ENCODE measurements at regions not wholly inside any gene's neighbourhood (a gene's known extent, or its start where the extent isn't known, plus 50 kb on each side); places are given as distances from the start of the nearest gene placed in this dataset.

DNA sequence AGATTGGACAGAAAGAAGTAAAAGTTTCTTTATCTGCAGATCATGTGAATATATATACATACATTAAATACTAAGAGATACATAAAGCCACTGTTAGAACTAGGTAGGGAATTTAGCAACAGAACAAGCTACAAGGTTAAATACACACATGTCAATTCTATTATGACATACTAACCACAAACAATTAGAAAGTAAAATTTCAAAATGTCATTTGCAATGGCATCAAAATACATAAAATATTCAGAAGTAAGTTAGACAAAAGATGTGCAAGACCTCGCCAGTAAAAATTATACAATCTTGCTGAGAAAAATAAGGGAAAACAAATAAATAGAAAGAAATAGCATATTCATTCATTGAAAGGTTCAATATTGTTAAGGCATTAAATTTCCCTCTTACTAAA is 200.0 kb upstream of the HES1 start:
- no peak overlapping the region for H3K4me3 ChIP-seq
- no peak overlapping the region for H3K27ac ChIP-seq

- no peak overlapping the region for H3K27ac ChIP-seq
- no peak overlapping the region for H3K4me3 ChIP-seq
Measured at GRCh38 chr3:193938613-193939012, 197.3 kb upstream of the HES1 start.

DNA sequence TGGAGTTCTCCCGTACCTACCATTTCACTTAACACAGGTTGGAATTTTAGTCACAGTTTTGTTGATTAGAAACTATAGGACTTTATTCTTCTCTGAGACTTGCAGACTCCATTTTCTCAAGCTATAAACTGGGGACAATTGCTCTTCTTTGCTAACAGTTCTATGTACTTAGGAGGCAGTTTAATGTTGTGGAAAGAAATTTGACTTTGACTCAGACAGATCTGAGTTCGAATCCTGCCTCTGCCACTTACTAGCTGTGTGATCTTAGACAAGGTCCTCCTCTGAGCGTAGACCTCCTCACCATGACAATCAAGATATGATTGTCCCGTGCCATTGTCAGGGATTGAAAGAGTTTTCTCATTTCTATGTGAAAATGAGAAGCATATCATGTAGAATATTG is 196.4 kb upstream of the HES1 start:
- no peak overlapping the region for H3K4me3 ChIP-seq
- H3K27ac ChIP-seq = no peak overlapping the region

DNA sequence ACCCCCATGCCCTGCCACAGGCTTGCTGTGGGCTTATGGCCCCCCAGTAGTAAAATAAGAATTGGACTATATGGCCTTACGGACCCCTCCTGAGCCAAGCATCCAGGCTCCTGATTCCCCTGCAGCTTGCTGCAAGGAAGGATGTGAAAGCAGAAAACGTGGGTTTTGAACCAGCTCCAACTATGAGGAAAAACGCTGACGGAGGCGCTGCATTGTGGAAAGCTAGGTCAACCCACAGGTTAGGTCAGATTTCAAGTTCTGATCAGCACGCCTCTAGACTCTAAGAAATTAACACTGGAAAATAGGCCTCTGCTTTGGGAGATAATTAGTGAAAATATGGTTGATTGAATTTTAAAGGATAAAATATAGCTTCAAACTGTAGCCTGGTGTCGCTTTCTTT is 195.4 kb upstream of the HES1 start:
- no peak overlapping the region for H3K27ac ChIP-seq
- no peak overlapping the region for H3K4me3 ChIP-seq

GRCh38 chr3:193941486-193941885 is 194.5 kb upstream of the HES1 start:
- no peak overlapping the region for H3K27ac ChIP-seq
- H3K4me3 ChIP-seq = no peak overlapping the region

GRCh38 chr3:193942516-193943055 is 193.4 kb upstream of the HES1 start:
- H3K27ac ChIP-seq = no peak overlapping the region
- H3K4me3 ChIP-seq = no peak overlapping the region

DNA sequence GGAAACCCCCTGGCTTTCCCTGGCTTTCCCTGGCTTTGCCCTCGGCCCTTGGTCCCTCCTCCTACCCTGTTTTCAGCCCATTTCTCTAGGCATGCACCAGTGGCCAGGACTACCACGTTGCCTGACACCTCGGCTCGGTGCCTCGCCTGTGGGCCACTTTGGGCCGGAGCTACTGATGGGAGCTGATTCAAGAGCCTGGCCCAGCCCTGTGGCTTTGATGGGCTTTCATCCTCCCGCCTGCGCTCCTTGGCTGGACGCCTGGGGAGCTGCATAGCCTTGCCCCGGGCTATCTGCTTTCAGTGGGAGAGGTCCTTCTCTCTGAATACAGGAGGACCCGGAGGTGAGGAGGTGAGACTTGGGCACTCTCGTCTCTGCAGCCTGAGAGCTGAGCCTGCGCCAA is 192.7 kb upstream of the HES1 start:
- Histone ChIP-seq H3K4me3 (no peak overlapping the region), H3K27ac (no peak overlapping the region)

- no peak overlapping the region for H3K4me3 ChIP-seq
- no peak overlapping the region for H3K27ac ChIP-seq
Measured at GRCh38 chr3:193943851-193944517, 192.0 kb upstream of the HES1 start.

DNA sequence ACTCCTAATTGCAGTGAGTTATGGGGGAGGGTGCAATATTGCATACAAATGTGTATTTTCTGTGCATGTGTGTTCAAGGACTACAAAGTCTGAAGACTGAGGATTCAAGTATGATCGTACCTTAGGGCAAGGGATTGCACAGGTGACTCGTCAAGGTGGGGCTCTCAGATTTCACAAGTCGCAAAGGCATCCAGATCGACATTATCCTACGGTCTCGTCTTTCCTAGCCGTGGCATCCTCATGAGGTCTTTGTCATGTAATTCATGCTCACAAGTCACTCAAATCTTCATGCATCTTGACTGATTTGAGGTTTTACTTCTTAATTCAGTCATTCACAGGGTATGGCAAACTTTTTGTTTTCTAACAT is 191.4 kb upstream of the HES1 start:
- no peak overlapping the region for H3K27ac ChIP-seq

GRCh38 chr3:193945143-193945542 is 190.8 kb upstream of the HES1 start:
- Histone ChIP-seq H3K27ac (no peak overlapping the region), H3K4me3 (no peak overlapping the region)

More for the DNA sequence above, 191.4 kb upstream of the HES1 start:
- H3K4me3 ChIP-seq = no peak overlapping the region

DNA sequence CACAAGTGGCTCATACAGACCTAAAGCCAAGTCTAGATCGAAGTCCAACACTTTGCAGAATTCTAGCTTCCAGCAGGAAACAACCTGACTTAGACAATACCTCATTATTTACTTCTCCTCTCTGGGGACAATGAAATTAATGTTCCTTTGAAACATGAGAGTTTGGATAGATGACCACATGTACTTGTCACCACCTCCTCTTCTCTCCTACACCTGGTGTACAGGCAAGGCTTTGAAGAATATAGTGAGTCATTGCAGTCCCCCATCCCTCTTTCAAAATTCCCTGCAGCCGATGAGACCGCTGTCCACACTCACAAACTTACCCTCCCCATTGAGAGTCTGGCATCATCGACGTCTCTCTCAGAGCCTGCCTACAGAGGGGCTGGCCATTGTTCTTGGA is 189.0 kb upstream of the HES1 start:
- Histone ChIP-seq H3K4me3 (no peak overlapping the region), H3K27ac (no peak overlapping the region)

DNA sequence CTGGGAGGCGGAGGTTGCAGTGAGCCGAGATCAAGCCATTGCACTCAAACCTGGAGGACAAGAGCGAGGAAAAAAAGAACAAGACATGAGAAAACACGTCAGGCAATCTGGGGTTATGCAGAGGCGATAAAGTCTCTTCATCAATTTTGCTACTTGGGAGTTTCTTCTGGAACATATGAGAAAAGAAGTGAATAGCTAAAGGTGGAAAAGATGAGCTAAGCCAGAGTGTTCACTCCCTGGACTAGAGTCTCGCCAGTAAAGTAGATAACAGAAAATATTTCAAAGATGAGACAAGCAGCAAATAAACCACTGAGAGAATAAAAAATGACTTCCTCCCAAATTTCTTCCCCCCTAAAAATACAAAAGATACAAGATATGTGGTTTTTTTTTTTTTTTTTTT is 188.4 kb upstream of the HES1 start:
- Histone ChIP-seq H3K27ac (no peak overlapping the region), H3K4me3 (no peak overlapping the region)

GRCh38 chr3:193948459-193948858 is 187.5 kb upstream of the HES1 start:
- H3K27ac ChIP-seq = no peak overlapping the region

DNA sequence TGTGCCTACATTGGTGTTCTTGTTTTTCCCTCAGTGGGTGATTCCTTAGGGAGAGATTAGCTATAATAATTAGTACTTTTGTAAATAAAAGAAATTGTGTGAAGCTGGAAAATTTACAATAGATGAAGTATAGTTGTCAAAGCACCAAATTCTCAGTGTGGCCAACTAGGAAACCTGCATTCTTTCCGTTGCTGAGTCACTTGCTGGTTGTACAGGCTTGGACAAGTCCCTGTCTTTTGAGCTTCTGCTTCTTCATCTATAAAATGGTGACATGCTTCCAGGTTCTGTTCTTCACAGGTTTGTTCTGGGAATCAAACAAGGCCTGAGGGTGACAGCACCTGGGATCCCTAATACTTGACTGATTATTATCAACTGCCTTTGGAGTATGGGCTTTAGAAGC is 184.1 kb upstream of the HES1 start:
- Histone ChIP-seq H3K27ac (peak overlapping the region in 7 of 21 experiments; percentile 5 to 65 (median 29)), H3K4me3 (no peak overlapping the region)

More at GRCh38 chr3:193948459-193948858, 187.5 kb upstream of the HES1 start:
- no peak overlapping the region for H3K4me3 ChIP-seq

DNA sequence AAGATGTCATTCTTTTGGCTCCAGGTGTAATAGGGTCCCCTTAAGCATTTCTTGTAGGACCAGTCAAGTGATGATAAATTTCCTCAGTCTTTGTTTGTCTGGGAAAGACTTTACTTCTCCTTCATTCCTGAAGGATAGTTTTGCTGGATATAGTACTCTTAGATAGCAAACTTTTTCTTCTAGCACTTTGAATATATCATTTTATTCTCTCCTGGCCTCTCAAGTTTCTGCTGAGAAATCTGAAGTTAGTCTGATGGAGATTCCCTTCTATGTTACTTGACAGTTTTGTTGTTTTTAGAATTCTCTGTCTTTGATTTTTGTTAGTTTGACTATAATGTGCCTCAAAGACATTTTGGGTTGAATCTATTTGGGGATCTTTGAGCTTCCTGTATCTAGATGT is 181.2 kb upstream of the HES1 start:
- Histone ChIP-seq H3K27ac (no peak overlapping the region), H3K4me3 (no peak overlapping the region)

GRCh38 chr3:193955719-193956118 is 180.2 kb upstream of the HES1 start:
- no peak overlapping the region for H3K27ac ChIP-seq
- H3K4me3 ChIP-seq = no peak overlapping the region

DNA sequence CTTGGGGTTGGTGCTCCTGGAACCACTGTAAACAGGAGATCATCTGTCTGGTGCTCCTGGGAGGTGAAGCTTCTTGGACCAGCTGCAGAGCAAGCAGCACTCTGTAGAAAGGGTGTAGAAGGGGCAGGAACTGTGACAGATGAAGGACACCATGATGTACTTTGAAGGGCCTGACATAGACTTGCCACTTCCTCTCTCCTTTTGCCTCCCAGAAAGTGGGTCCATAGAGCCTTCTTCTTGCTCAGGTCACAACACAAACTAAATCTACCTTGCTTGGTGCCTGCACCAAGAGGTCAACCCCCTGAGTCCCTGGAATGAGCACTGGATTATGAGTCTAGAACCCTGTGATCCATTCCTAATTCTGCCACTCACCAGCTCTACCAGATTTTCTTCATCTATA is 176.1 kb upstream of the HES1 start:
- Histone ChIP-seq H3K27ac (peak overlapping the region in 1 of 21 experiments; percentile 12), H3K4me3 (no peak overlapping the region)

- Histone ChIP-seq H3K27ac (peak overlapping the region in 3 of 21 experiments; percentile 12 to 47 (median 14)), H3K4me3 (no peak overlapping the region)
Measured at GRCh38 chr3:193960487-193961274, 175.3 kb upstream of the HES1 start.

DNA sequence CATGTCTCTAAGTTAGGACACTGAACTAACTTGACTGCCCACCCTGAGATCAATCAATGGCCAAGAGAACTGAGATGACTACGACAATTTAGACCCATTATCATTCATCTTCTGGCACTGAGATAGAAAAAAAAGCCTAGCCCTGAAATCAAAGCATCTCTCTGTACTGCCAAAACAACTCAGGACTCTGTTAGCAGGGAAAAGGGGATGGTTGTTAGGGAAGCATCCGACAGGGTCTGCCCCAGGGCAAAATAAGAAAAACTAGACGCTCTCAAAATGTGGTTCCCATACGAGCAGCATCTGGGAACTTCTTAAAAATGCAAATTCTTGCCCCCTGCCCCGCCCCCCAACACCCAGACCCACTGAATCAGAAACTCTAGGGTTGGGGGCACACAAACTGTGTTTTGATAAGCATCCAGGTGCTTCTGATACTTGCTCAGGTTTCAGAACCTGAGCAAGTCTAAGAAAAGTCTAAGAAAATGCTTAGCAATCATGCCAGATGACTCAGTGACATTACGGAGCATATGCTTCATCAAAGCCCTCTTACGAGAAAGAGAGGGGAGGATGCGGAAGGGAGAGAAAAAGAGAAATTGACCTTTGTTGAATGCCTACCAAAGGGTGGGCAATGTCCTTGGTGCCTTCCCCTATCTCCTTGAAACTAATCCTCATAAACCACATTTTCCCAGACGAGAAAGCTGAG is 172.8 kb upstream of the HES1 start:
- Histone ChIP-seq H3K4me3 (no peak overlapping the region), H3K27ac (no peak overlapping the region)

GRCh38 chr3:193963808-193964516 is 172.0 kb upstream of the HES1 start:
- Histone ChIP-seq H3K27ac (no peak overlapping the region), H3K4me3 (no peak overlapping the region)
